ENCODE measurements at regions not wholly inside any gene's neighbourhood (a gene's known extent, or its start where the extent isn't known, plus 50 kb on each side); places are given as distances from the start of the nearest gene placed in this dataset.

GRCh38 chr14:55911776-55912175 is 206.4 kb upstream of the PELI2 start:
- no peak for TF ChIP-seq CTCF (IDR thresholded peaks at IDR 0.05)
- TF ChIP-seq POLR2A (IDR thresholded peaks at IDR 0.05), result no peak

Measured in uterus (tissue), 2 donors.